ENCODE measurements at regions not wholly inside any gene's neighbourhood (a gene's known extent, or its start where the extent isn't known, plus 50 kb on each side); places are given as distances from the start of the nearest gene placed in this dataset.

DNA sequence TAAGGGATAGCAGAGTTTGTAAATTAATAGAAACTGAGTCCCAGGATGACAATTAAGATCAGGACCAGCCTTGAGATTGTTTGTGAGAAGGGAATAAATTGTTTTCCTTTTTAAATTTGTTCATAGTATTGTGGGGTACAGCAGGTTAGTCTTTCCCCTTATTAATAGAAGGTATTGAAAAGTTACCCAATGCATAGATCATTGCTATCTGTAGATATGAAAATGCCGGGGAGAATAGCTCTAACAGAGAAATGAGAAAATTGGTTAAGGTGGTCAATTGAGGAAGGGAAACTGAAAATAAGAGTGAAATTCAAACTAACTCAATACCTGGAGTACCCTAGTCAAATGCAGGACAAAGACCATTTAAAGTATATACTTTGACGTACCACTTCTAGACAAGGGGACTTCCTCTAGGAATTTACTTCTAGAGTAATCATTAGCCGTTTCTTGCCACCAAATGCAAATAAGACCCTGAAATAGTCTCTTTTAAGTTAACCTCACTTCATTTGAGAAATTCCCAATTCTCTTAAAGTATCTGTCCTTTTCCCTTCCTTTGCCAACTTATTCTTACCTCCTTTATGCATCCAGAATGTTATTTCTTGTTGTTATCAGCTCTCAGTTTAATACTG is 1224.4 kb upstream of the LRRTM1 start:
- Histone ChIP-seq H3K36me3 (ENCODE audit: control insufficient read depth, insufficient read depth, low read length) (no peaks in the 10 kb centered on the region), H3K4me1 (ENCODE audit: control insufficient read depth, insufficient read depth, low read length) (no peaks in the 10 kb centered on the region), H3K27me3 (ENCODE audit: control insufficient read depth, insufficient read depth, low read length) (no peaks in the 10 kb centered on the region), H3K4me3 (ENCODE audit: low read length) (no peak overlapping the region), H3K27ac (ENCODE audit: low read length) (no peak overlapping the region), H3K9me3 (ENCODE audit: control insufficient read depth, insufficient read depth, low read length) (no peaks in the 10 kb centered on the region)
- DNase-seq (ENCODE audit: low read depth, low spot score): no peak
- no CpG with 5 or more reads among the region's 3 CpGs for WGBS (ENCODE audit: insufficient coverage, insufficient read length)

DNA sequence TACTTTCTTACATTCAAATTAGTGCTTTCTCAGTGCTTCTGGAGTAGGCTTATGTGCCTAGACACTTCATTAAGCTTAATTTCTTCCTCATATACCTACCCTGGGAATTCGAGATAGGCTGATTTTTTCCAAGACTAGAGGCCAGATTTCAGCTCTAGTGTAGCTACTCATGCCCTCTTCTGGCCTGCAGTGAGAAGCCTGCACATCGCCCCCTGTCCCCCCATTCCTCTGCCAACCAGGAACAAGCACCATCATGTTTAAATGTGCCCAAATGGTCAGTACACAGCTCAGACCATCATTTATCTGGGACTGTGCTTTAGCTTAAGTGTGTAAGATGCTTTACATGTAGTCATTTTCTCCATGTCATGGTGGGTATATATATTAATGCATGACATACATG is 1218.8 kb upstream of the LRRTM1 start:
- Histone ChIP-seq H3K27ac (ENCODE audit: low read length) (no peak overlapping the region), H3K9me3 (ENCODE audit: control insufficient read depth, insufficient read depth, low read length) (no peaks in the 10 kb centered on the region), H3K36me3 (ENCODE audit: control insufficient read depth, insufficient read depth, low read length) (no peaks in the 10 kb centered on the region), H3K4me1 (ENCODE audit: control insufficient read depth, insufficient read depth, low read length) (no peaks in the 10 kb centered on the region), H3K4me3 (ENCODE audit: low read length) (no peak overlapping the region), H3K27me3 (ENCODE audit: control insufficient read depth, insufficient read depth, low read length) (no peaks in the 10 kb centered on the region)
- no CpG with 5 or more reads among the region's 2 CpGs for WGBS (ENCODE audit: insufficient coverage, insufficient read length)
- no peak for DNase-seq (ENCODE audit: low read depth, low spot score)

DNA sequence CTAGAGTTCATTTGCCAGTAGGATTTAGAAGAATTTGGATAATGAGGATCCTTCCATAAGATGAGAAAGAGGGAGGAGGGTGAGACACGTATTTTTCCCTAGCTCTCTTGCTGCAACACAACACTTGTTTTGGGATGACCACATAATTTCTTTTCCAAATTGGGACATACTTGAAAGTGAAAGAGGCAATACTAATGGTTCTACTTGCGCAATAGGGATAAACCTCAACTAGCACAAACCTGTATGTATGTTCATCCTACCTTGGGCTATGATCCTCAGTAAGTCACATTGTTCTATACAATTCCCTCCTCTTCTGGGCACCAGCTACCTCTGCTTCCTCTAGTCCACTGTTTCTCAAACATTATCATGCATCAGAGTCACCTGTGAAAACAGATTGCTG is 1208.8 kb upstream of the LRRTM1 start:
- Histone ChIP-seq H3K36me3 (ENCODE audit: control insufficient read depth, insufficient read depth, low read length) (no peaks in the 10 kb centered on the region), H3K4me1 (ENCODE audit: control insufficient read depth, insufficient read depth, low read length) (no peaks in the 10 kb centered on the region), H3K4me3 (ENCODE audit: low read length) (no peak overlapping the region), H3K27me3 (ENCODE audit: control insufficient read depth, insufficient read depth, low read length) (no peaks in the 10 kb centered on the region), H3K9me3 (ENCODE audit: control insufficient read depth, insufficient read depth, low read length) (no peaks in the 10 kb centered on the region), H3K27ac (ENCODE audit: low read length) (no peak overlapping the region)
- no CpG with 5 or more reads among the region's 2 CpGs for WGBS (ENCODE audit: insufficient coverage, insufficient read length)
- no peak for DNase-seq (ENCODE audit: low read depth, low spot score)

DNA sequence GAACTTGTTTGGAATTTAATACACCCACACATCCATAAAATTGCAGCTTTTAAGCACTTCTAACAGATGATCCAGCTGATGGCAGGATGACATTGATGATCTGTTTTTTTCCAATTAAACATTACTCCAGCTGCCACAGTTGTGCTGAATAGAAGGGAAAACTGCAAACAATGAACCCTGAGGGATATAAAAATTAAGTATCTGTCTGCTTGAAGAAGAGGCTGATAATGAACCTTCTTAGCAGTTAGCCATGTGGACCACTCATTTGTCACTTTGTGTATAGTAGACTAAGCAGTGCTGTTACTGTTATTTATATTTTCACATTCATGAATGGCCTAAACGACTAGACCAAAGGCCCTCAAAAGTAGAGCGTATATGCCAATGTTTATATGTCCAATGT is 1201.0 kb upstream of the LRRTM1 start:
- Histone ChIP-seq H3K27me3 (ENCODE audit: control insufficient read depth, insufficient read depth, low read length) (no peaks in the 10 kb centered on the region), H3K9me3 (ENCODE audit: control insufficient read depth, insufficient read depth, low read length) (no peaks in the 10 kb centered on the region), H3K4me3 (ENCODE audit: low read length) (no peak overlapping the region), H3K4me1 (ENCODE audit: control insufficient read depth, insufficient read depth, low read length) (no peaks in the 10 kb centered on the region), H3K36me3 (ENCODE audit: control insufficient read depth, insufficient read depth, low read length) (no peaks in the 10 kb centered on the region), H3K27ac (ENCODE audit: low read length) (no peak overlapping the region)
- no CpG with 5 or more reads among the region's 2 CpGs for whole genome bisulfite sequencing (ENCODE audit: insufficient coverage, insufficient read length)
- DNase-seq (ENCODE audit: low read depth, low spot score): no peak

DNA sequence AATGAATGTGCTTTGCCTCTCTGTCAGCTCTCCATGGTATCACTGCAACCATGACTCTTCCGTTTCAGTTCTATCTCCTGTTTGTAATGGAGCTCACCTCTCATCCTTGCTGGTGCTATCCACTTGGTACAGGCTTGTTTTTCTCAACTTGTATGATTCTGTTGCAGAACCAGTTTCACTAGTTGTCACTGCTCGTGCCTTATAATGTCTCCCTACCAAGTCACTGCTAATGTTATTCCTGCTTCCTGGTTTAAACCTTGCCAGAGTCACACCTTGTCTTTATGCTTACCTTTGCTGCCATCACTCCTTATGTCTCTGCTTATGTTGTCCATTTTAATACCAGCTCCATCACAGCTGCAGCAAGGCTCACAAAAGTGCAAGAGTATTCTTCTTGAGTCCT is 1191.0 kb upstream of the LRRTM1 start:
- Histone ChIP-seq H3K4me3 (ENCODE audit: low read length) (no peak overlapping the region), H3K4me1 (ENCODE audit: control insufficient read depth, insufficient read depth, low read length) (no peaks in the 10 kb centered on the region), H3K9me3 (ENCODE audit: control insufficient read depth, insufficient read depth, low read length) (no peaks in the 10 kb centered on the region), H3K27me3 (ENCODE audit: control insufficient read depth, insufficient read depth, low read length) (no peaks in the 10 kb centered on the region), H3K36me3 (ENCODE audit: control insufficient read depth, insufficient read depth, low read length) (no peaks in the 10 kb centered on the region), H3K27ac (ENCODE audit: low read length) (no peak overlapping the region)
- DNase-seq (ENCODE audit: low read depth, low spot score): no peak
- WGBS (ENCODE audit: insufficient coverage, insufficient read length): no CpG with 5 or more reads among the region's 2 CpGs

DNA sequence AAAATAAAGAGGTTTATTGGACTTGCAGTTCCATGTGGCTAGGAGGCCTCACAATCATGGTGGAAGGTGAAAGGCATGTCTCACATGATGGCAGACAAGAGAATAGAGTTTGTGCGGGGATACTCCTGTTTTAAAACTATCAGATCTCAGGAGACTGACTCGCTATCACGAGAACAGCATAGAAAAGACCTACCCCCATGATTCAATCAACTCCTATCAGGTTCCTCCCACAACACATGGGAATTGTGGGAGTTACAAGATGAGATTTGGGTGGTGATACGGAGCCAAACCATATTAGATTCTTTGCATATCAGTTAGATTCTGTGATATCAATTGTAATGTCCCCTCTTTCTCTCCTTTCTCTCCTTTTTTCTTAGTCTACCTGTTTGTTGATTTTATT is 1178.7 kb upstream of the LRRTM1 start:
- Histone ChIP-seq H3K36me3 (ENCODE audit: control insufficient read depth, insufficient read depth, low read length) (no peaks in the 10 kb centered on the region), H3K9me3 (ENCODE audit: control insufficient read depth, insufficient read depth, low read length) (no peaks in the 10 kb centered on the region), H3K27me3 (ENCODE audit: control insufficient read depth, insufficient read depth, low read length) (no peaks in the 10 kb centered on the region), H3K4me1 (ENCODE audit: control insufficient read depth, insufficient read depth, low read length) (no peaks in the 10 kb centered on the region), H3K27ac (ENCODE audit: low read length) (no peak overlapping the region), H3K4me3 (ENCODE audit: low read length) (no peak overlapping the region)
- no peak for DNase-seq (ENCODE audit: low read depth, low spot score)
- no CpG with 5 or more reads among the region's 4 CpGs for WGBS (ENCODE audit: insufficient coverage, insufficient read length)

DNA sequence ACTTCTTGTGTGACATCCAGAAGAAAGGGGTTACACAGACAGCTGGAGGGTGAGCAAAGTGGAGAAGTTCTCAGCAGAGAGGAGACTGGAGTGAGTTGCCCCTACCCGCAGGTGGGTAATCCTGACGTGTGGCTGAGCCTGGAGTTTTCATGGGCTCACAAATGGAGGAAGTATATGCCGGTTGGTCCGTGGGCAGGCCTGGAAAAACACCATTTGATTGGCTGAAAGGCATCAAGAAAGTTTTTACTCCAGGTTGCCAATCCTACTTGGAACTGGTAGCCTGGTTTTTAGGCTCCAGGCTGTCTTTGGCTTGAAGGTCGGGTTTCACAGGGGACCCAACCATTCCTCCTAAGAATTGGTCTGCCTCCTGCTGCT is 1177.4 kb upstream of the LRRTM1 start:
- no peaks in the 10 kb centered on the region for H3K27me3 ChIP-seq (ENCODE audit: control insufficient read depth, insufficient read depth, low read length)
- H3K27ac ChIP-seq (ENCODE audit: low read length): no peak overlapping the region
- no peak overlapping the region for H3K4me3 ChIP-seq (ENCODE audit: low read length)
- no peaks in the 10 kb centered on the region for H3K9me3 ChIP-seq (ENCODE audit: control insufficient read depth, insufficient read depth, low read length)
- H3K36me3 ChIP-seq (ENCODE audit: control insufficient read depth, insufficient read depth, low read length): no peaks in the 10 kb centered on the region
- WGBS (ENCODE audit: insufficient coverage, insufficient read length): no CpG with 5 or more reads among the region's 5 CpGs
- no peak for DNase-seq (ENCODE audit: low read depth, low spot score)
- no peaks in the 10 kb centered on the region for H3K4me1 ChIP-seq (ENCODE audit: control insufficient read depth, insufficient read depth, low read length)

DNA sequence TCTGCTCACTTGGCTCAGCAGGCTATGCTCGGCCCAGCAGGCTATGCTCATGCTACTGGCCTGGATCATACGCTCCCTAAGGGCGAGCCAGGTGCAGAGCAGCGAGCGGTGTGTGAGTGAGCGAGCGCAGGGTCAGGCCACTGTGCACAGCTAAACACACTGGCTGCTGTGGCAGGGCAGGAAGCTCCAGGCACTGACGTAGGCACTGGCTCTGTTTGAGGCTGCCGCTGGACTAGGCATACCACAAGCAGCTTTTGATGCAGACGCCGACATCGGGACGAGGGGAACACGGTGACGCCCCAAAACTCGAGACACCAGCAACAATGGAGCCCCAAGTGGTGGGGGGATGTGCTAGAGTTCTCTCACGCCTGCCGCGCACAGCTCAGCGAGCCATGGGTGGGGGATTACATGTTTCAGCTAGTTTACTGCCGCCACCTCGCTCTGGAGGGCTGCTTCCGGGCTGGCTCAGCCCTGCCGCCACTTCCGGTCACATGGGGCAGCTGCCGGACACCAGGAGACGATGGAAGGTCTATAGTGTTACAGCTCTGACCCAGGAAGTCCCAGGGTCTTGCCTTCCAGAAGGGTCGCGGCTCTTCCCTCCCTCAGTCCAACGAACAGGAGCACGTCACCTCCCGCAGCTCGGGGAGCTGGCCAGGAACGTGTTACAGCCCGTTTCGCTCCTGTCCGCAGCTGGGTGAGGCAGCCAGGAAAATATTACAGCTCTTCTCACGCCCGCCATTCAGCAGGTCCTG is 1176.9 kb upstream of the LRRTM1 start:
- H3K36me3 ChIP-seq (ENCODE audit: control insufficient read depth, insufficient read depth, low read length): no peaks in the 10 kb centered on the region
- no peaks in the 10 kb centered on the region for H3K9me3 ChIP-seq (ENCODE audit: control insufficient read depth, insufficient read depth, low read length)
- no CpG with 5 or more reads among the region's 39 CpGs for WGBS (ENCODE audit: insufficient coverage, insufficient read length)
- H3K4me3 ChIP-seq (ENCODE audit: low read length): no peak overlapping the region
- DNase-seq (ENCODE audit: low read depth, low spot score): no peak
- no peaks in the 10 kb centered on the region for H3K27me3 ChIP-seq (ENCODE audit: control insufficient read depth, insufficient read depth, low read length)
- H3K27ac ChIP-seq (ENCODE audit: low read length): no peak overlapping the region
- no peaks in the 10 kb centered on the region for H3K4me1 ChIP-seq (ENCODE audit: control insufficient read depth, insufficient read depth, low read length)

DNA sequence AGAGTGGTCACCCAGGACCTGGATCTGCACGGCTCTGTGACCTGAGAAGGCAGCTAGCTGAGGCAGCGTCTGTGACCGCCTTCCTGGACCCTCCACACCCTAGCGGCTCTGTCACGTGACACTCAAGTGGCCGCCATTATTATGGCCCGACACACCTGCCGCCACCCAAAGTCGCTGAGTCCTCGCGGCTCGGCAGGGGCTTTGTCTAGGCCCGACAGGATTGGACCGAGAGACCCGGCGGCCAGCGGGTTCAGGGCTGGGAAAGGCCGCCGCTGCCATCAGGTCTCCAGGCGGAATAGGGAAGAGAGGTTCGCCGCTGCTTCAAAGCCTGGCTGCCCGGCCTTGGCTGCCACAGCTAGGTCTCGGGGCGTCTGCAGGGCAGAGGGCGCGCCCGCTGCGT is 1162.5 kb upstream of the LRRTM1 start:
- Histone ChIP-seq H3K4me3 (ENCODE audit: low read length) (no peak overlapping the region), H3K36me3 (ENCODE audit: control insufficient read depth, insufficient read depth, low read length) (no peaks in the 10 kb centered on the region), H3K4me1 (ENCODE audit: control insufficient read depth, insufficient read depth, low read length) (no peaks in the 10 kb centered on the region), H3K27me3 (ENCODE audit: control insufficient read depth, insufficient read depth, low read length) (no peaks in the 10 kb centered on the region), H3K9me3 (ENCODE audit: control insufficient read depth, insufficient read depth, low read length) (no peaks in the 10 kb centered on the region), H3K27ac (ENCODE audit: low read length) (no peak overlapping the region)
- WGBS (ENCODE audit: insufficient coverage, insufficient read length): no CpG with 5 or more reads among the region's 29 CpGs
- no peak for DNase-seq (ENCODE audit: low read depth, low spot score)

DNA sequence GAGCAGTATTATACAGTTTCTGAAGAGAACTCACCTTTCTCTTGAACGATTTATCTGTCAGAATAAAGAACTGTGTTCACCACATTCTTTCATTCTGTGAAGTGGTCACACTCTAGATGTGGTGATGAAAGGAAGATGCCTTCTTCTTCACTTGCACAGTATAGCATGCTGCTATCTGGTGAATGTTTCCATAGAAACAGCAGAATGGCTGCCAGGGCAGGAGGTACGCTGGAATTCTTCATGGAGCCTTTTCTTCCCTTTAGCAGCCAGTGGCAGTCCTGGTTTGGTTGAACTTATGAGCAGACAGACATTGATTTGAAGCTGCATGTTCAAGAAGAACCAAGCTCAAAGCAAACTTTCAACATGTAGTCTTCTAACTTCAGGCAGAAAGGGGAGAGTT is 1157.9 kb upstream of the LRRTM1 start:
- Histone ChIP-seq H3K9me3 (ENCODE audit: control insufficient read depth, insufficient read depth, low read length) (no peaks in the 10 kb centered on the region), H3K27ac (ENCODE audit: low read length) (no peak overlapping the region), H3K27me3 (ENCODE audit: control insufficient read depth, insufficient read depth, low read length) (no peaks in the 10 kb centered on the region), H3K4me1 (ENCODE audit: control insufficient read depth, insufficient read depth, low read length) (no peaks in the 10 kb centered on the region), H3K36me3 (ENCODE audit: control insufficient read depth, insufficient read depth, low read length) (no peaks in the 10 kb centered on the region), H3K4me3 (ENCODE audit: low read length) (no peak overlapping the region)
- no peak for DNase-seq (ENCODE audit: low read depth, low spot score)
- WGBS (ENCODE audit: insufficient coverage, insufficient read length): no CpG with 5 or more reads among the region's 2 CpGs

DNA sequence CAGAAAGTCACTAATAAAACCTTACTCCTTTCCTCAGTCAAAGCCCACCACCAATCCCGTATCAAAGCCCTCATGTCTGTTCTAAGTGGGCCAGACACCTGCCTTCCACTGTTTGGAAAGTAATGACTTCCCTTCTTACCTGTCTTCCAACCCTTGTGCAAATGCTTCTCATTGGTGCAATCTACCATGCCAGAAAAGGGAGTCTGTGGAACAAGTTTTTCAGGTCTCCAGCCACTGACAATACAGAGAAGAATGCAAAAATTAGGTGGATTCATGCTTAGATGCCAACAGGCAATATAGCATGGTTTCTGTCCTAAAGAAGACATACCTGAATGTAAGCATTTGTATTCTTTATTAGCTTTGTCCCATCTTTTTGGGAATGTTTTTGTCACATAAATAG is 1140.6 kb upstream of the LRRTM1 start:
- Histone ChIP-seq H3K4me1 (ENCODE audit: control insufficient read depth, insufficient read depth, low read length) (no peaks in the 10 kb centered on the region), H3K27ac (ENCODE audit: low read length) (no peak overlapping the region), H3K27me3 (ENCODE audit: control insufficient read depth, insufficient read depth, low read length) (no peaks in the 10 kb centered on the region), H3K4me3 (ENCODE audit: low read length) (no peak overlapping the region), H3K36me3 (ENCODE audit: control insufficient read depth, insufficient read depth, low read length) (no peaks in the 10 kb centered on the region), H3K9me3 (ENCODE audit: control insufficient read depth, insufficient read depth, low read length) (no peaks in the 10 kb centered on the region)
- no CpG with 5 or more reads among the region's 1 CpG for WGBS (ENCODE audit: insufficient coverage, insufficient read length)
- no peak for DNase-seq (ENCODE audit: low read depth, low spot score)

Data from iPS DF 6.9 (cell line).